Right ventricle myocardium inferior (tissue), 1 donor: ENCODE measurements at regions not wholly inside any gene's neighbourhood (a gene's known extent, or its start where the extent isn't known, plus 50 kb on each side); places are given as distances from the start of the nearest gene placed in this dataset.
"Not testable (repeated sequence)": the region's sequence is repeated elsewhere in the genome, so short reads cannot be mapped to it uniquely, and the experiment has no call there.

Experiments
- ATAC-seq: fragments of 200-7000 bp; cut with Tn5 transposase; one replicate; pipeline ENCODE4 v1.9.1; 2020; ENCODE audit warnings: mild to moderate bottlenecking, moderate library complexity
- DNase-seq: peaks from one replicate; pipeline ENCODE4 v3.0.0; 2021; ENCODE audit errors: missing footprints
- intact Hi-C: fragments of 100-400 bp; cut with DNase I; formaldehyde crosslinking; loops from one replicate; pipeline ENCODE4 v1.11.0; 2022
- donor health status: DM: no; HTN: yes; CAD: no; lungs with severe emphysema.

DNA sequence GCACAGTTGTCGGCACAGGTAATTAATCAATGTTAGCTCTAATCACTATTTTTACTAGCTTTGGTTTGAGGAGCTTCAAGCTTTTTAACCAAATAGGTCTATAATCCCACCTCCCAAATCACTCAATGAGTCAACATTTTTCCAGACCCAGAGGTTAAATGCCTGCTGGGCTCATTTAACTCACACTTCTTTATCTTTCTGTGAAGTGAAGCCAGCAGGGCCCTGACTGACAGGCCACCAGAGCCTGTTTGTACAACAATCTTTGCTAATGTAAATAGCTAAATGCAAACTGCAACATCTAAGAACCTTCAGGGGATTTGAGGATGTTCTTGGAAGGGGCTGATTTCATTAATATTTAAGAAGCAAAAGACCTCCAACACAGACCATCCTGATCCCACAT lies 98.4 kb upstream of the NREP start:
- intact Hi-C loops, result no loop called here
- ATAC-seq (no peak), DNase-seq (no peak)

DNA sequence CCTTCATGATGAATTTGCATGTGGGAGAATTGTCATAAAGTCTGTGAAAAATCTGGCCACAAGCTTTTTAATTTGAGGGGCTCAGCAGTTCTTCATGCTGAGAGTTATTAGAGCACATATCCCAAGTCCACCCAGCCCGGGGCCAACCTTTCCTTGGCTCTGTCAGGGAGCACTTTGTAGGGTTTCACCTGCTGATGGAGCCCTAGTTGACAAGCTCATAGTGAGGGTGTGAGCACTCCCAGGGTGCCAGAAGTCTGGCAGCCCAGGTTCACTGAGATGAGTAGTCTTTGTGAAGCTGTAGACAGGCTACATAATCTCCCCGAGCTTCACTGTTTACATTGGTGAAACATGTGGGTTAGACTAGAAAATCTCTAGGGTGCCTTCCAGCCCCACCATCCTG lies 97.2 kb upstream of the NREP start:
- ATAC-seq (no peak), DNase-seq (no peak)

DNA sequence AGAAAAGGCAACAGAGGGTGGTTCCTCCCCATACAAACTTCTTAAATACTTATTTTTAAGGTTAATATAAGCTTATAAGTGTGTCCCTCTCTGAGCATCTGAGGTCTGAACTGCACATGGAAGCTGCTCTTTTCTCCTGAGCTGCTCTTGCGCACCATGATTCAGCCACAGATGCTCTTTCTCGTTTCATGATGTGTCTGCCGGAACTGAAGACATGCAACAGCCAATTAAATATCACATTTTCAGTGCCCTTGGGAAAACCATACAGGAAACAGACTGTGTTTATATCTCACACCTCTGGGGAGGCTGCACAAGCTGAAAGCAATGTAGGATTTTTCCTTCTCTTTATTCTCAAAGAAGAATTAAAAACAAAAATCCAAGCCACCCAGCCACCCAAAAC lies 96.8 kb upstream of the NREP start:
- ATAC-seq (peak; percentile 35), DNase-seq (no peak)
- intact Hi-C loops, result loop anchor here (5.0 kb wide), 1 partner anchor 66 kb away; no protein-coding TSS in a partner anchor

More for the DNA sequence above, 97.2 kb upstream of the NREP start:
- intact Hi-C loops, result loop anchor here (5.0 kb wide), 1 partner anchor 67 kb away; no protein-coding TSS in a partner anchor

DNA sequence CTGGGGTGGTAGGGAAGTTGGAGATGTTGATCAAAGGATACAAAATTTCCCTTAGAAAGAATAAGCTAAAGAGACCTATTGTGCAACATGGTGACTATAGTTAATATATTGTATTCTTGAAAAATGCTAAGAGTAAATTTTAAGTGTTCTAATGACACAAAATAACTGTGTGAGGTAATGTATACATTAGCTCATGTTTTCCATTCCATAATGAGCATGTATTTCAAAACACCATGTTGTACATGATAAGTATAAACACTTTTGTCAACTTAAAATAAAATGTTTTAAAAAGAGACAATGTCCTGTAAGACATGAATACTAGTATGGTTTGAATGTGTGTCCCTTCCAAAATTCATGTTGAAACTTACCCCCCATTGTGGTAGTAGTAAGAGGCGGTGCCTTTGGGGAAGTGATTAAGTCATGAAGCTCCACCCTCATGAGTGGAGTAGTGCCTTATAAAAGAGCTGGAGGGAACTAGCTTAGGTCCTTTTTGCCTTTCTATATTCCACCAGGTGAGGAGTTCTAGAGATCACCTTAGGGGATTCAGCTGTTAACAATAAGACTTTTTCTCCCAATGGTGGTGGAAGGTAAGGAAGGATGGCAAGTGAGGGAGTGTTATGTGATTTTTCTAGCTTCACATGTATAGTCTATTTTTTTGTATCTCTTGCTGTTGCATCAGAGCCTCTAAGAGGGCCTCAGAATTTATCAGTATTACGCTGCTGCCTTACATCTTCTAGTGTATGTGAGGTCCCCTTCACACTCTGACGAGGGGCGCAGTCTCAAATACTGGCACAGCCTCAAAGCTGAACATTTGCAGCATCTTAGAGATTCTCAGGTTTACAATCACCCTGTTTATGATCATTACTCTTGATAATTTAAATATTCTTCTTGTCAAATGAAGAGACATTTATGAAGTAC lies 94.9 kb upstream of the NREP start:
- intact Hi-C loops, result loop anchor here (5.0 kb wide), 1 partner anchor 65 kb away; no protein-coding TSS in a partner anchor
- ATAC-seq (no peak), DNase-seq (no peak)

DNA sequence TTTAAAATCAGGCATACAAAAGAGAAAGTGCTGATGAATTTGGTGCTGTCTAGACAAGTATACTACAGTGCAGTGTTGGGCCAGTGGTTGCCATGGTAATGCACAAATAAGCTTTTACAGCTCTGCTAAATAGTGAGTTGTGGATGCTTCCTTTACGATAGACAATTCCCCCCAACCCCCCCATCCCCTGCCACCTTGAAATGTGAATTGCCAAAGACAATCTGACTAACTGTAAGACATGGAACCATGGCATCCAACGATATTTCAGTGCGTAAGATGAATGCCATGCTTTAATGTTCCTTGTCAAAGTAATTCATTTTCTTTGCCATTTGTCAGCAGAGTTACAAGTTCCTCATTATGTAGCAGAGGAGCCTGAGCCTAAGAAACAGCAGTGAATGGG lies 91.5 kb upstream of the NREP start:
- intact Hi-C loops, result no loop called here
- no peak for ATAC-seq
- no peak for DNase-seq

DNA sequence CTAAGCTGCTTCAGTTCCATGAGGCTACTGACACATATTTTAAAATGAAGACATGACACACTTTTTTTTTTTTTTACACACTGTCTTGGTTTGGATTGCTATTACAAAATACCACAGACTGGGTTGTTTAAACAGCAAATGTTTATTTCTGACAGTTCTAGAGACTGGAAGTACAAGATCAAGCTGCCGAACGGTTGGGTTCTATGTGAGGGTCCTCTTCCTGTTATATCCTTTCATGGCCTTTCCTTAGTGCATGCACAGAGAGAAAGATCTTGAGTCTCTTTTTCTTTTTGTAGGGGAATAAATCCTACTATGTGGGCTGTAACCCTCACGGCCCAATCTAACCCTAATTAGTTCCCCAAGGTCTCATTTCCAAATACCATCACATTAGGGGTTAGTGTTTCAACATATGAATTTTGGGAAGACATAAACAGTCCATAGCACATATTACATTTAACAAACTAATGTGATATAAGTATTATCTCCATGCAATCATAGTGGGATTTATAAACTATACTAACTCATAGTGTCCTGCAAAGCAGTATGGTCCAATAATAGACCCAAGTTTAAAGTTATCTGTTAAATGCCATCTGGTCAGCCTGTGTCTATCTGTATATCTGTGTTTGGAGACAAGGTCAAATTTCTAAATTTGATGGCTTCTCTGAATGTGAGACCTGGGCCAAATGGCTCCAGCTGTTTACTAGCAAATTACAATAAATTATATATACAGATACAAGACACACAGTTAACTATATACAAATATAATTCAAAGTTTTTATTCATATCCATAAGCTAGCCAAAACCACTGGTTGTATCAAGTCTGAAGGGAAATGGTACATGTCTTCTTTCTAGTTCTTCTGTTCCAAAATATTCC lies 90.3 kb upstream of the NREP start:
- intact Hi-C loops, result no loop called here

DNA sequence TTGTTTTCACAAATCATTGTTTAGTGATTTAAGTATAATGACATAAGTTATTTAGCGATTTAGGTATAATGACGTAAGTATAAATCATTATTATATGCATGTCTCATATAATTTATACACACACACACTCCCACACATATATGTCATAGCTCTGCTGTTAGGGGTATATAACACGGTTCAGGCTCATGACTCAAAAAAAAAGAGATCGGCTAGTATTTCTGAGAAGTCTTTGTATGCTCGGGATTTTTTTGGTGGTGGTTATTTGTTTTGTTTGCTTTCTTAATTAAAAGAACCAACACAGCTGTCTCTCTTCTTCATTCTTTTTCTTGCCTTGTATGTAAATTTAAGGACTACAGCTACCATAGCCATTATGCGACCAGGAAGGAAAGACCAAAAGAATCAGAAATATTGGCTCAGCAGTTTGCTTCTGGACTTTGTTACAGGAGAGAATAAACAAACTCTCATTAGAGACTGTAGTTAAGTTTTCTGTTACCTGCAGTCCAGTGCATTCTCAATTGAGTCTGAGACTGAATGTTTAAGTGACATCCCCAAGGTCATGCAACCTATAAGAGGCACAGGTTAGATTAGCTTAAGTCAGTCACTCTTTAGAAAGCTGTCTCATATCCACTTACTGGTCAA lies 83.2 kb upstream of the NREP start:
- DNase-seq, result no peak
- intact Hi-C loops, result no loop called here
- ATAC-seq, result no peak

More for the DNA sequence above, 90.3 kb upstream of the NREP start:
- ATAC-seq, result no peak
- DNase-seq, result no peak

DNA sequence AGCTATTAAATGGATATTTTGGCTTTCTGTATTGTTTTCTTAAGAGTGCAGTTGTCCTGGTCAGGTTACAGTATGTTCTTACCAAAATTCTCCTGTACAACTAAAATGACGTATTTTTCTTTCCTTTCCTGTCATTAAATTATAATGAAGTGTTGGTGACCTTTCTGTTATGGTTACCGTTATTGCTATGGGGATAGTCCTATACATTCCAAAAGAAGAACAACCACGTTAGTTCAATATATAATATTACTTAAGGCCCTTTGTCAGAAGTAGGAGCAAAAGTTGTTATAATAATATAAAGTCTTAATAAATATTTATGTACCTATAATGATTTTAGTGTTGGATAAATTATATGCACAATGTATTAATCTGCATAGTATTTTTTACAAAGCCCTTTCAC lies 82.4 kb upstream of the NREP start:
- DNase-seq, result no peak
- ATAC-seq, result no peak
- intact Hi-C loops, result loop anchor here (5.0 kb wide), 1 partner anchor 308 kb away; no protein-coding TSS in a partner anchor

DNA sequence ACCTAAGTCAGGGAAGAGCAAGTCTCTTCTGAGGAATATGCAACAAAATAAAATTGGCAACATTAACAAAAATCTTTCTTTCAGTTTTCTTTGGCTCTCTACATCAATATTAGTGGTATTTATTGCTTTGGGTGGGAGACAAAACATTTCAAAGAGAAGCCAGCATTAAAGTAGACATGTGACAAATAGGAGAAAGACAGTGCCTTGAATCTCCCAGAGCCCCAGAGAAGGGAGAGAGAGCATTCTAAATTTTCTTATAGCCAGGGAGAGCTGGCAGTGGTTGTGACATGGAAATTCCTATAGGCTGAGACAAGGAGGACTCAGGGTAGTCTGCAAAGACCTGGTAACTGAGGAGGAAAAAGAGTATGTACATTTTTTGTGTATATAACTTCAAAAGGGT lies 79.4 kb upstream of the NREP start:
- no peak for ATAC-seq
- DNase-seq, result no peak

DNA sequence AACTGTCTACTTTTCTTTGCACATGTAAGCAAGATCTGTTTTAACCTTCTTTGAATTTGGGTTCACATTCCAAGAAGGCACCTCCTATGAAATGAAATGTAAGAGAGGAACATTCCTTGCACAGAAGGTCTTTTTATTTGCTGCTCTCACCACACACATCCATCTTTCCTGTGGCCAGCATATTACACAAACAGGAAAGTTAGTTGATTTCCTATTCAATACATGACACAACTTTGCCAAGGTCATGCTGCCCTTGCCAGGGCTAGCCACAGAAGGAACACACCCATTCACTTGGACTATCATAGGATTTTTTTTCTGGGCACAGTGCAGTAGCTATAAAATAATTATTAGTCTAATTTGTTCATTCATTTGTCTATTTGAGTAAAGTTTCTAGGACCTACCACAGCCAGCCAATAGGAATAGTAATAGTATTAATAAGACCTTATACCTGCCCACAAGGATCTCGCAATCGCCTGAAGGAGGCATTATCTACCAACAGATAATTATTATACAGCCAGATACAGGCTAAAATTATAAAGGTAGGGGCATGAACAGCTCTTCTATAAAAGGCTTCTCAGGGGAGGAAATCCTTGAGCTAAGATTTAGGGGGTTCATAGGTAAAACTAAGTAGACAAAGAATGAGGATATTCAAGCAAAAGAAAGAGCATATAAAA lies 78.1 kb upstream of the NREP start:
- intact Hi-C loops, result loop anchor here (5.0 kb wide), 1 partner anchor 312 kb away; no protein-coding TSS in a partner anchor
- DNase-seq (no peak), ATAC-seq (no peak)

More for the DNA sequence above, 79.4 kb upstream of the NREP start:
- intact Hi-C loops, result loop anchor here (5.0 kb wide), 1 partner anchor 311 kb away; no protein-coding TSS in a partner anchor

DNA sequence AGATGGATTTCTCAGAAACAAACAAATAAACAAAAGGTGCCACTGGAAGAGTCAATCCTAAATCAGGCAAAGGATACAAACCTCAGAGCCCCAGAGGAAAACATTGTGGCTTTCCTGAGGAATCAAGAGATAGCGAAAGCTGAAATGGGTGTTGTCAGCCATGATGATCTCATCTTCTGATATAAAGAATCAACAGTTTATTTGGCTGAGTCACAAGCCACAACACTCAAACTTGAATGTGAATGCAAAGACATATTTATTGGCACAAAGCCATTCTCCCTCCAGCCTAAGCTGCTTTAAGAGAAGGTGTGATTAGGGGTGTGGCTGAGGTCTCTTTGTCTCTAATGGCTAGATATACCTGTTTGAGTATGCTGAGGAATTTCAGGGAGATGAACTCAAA lies 73.3 kb upstream of the NREP start:
- intact Hi-C loops, result no loop called here
- DNase-seq, result no peak
- no peak for ATAC-seq

DNA sequence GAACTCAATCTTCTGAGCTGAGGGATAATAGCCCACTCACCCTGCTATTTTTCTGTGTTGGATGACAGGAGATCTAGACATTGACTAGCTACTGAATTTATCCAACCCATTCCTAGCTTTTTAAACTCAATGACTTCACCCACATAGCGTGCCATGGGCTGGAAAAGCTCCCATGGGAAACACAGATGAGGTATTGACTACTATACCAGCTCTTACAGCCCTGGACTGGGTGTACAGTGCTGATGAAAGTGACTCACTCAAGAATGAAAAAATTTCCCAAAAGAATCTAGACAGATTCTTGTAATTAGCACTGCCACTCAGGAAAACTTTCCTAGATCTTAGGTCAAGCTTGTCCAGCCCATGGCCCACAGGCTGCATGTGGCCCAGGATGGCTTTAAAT lies 72.7 kb upstream of the NREP start:
- no peak for DNase-seq
- intact Hi-C loops, result no loop called here
- no peak for ATAC-seq

DNA sequence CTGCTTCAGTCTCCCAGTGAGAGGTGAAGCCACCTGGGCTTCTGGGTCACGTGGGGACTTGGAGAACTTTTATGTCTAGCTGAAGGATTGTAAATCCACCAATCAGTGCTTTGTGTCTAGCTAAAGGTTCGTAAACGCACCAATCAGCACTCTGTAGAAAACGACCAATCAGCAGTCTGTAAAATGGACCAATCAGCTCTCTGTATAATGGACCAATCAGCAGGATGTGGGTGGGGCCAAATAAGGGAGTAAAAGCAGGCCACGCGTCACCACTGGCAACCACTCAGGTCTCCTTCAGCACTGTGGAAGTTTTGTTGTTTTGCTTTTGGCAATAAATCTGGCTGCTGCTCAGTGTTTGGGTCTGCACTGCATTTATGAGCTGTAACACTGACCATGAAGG lies 69.1 kb upstream of the NREP start:
- intact Hi-C loops, result no loop called here
- DNase-seq (no peak), ATAC-seq (no peak)

DNA sequence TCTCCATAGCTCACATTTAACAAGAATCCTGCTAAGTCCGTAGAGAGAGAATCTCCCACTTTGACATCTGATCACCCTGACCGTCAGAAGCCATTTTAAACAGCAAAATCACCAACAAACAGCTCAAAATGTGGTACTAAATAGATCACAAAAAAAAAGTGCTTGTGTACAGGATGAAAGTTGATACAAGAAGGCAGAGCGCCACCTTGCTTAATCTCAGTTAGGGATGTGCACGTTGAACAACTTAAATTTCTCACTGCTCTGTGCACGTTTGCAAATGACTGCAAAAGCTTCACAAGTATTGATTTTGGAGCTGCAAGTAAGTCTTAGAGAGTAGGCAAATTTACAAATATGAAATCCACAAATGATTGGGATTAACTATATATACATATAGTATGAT lies 63.1 kb upstream of the NREP start:
- intact Hi-C loops, result no loop called here
- ATAC-seq, result no peak
- DNase-seq, result no peak

DNA sequence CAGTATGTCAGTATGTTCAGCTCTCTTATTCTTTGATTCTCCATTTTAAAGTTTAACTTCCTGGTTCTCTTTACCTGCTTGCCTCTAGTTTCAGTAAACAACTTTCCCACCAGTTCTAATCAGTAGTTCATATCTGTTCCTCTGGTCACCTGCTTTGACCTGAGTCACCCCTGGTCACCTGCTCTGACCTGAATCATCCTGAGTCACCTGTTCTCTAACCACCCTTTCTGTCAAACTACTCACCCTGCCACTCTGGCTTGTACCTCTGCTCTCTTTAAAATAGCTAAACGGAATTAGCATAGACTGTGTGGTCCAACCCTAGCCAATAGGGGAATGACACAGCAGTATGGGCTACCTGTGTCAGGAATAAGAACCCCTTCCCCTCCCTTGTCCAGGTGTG lies 62.0 kb upstream of the NREP start:
- intact Hi-C loops, ATAC-seq, DNase-seq: not testable (repeated sequence)

DNA sequence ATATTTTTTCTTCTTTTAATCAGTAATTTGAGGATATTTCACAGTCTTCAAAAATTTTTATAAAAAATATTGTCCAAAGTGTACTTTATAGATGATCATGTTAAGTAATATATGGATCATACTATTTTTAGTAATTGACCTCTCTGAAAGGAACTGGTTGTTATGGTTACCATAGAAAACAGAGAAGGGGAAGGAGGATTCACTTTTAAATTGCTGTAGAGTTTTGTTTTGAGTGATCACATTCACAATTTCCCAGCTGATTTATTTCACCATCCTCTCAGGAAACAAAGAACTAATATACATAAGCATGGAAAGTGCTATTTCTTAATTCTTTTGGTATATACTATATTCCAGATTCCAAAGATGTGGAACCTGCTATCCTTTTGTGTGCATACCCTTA lies 56.5 kb upstream of the NREP start:
- no peak for ATAC-seq
- DNase-seq, result no peak
- intact Hi-C loops, result no loop called here

DNA sequence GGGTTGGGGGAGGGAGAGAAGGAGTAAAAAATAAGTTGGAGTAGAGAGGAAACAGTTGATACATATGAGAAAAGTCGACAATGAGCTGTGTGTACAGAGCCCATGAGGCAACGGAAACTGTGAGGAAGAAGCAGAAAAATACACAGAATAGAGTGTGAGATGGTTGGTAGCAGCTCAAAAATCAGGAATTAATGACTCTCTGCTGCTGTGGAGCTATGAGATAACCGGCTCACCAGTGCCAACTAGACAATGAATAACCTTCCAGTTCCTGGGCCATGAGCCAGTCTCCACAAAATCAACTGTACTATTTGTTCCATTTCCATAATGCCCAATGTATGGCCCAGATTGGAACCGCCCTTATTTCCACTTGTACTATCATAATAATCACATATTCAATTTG lies 53.1 kb upstream of the NREP start:
- intact Hi-C loops, result no loop called here
- ATAC-seq, result no peak
- no peak for DNase-seq
